SIG-M5 treated with dmso at 0.1 percent for 504 hours (cell line): ENCODE measurements at regions not wholly inside any gene's neighbourhood (a gene's known extent, or its start where the extent isn't known, plus 50 kb on each side); places are given as distances from the start of the nearest gene placed in this dataset.
"Not testable (repeated sequence)": the region's sequence is repeated elsewhere in the genome, so short reads cannot be mapped to it uniquely, and the experiment has no call there.

Experiments
- DNase-seq: peaks from one replicate; lab custom pipeline; 2025; ENCODE audit not compliant: unreplicated experiment; lab: John Stamatoyannopoulos, UW

- no peak for DNase-seq
Measured at GRCh38 chr4:170464614-170465197, 374.9 kb upstream of the AADAT start.

GRCh38 chr4:170446782-170447181 is 357.0 kb upstream of the AADAT start:
- peak; percentile 20 for DNase-seq

- DNase-seq, result not testable (repeated sequence)
Measured at GRCh38 chr4:170441146-170441545, 351.4 kb upstream of the AADAT start.

- DNase-seq, result no peak
Measured at GRCh38 chr4:170428929-170429328, 339.2 kb upstream of the AADAT start.

- DNase-seq, result no peak
Measured at GRCh38 chr4:170425521-170426143, 335.9 kb upstream of the AADAT start.

- no peak for DNase-seq
Measured at GRCh38 chr4:170425040-170425439, 335.3 kb upstream of the AADAT start.

GRCh38 chr4:170423137-170423536 is 333.4 kb upstream of the AADAT start:
- no peak for DNase-seq

- DNase-seq, result no peak
Measured at GRCh38 chr4:170420255-170420693, 330.5 kb upstream of the AADAT start.

- DNase-seq, result no peak
Measured at GRCh38 chr4:170414961-170415360, 325.2 kb upstream of the AADAT start.

GRCh38 chr4:170414360-170414759 is 324.6 kb upstream of the AADAT start:
- no peak for DNase-seq

GRCh38 chr4:170413951-170414350 is 324.2 kb upstream of the AADAT start:
- no peak for DNase-seq

- no peak for DNase-seq
Measured at GRCh38 chr4:170400361-170400760, 310.6 kb upstream of the AADAT start.

- no peak for DNase-seq
Measured at GRCh38 chr4:170399581-170400293, 310.0 kb upstream of the AADAT start.

GRCh38 chr4:170398218-170398617 is 308.5 kb upstream of the AADAT start:
- no peak for DNase-seq

- DNase-seq, result no peak
Measured at GRCh38 chr4:170395773-170396172, 306.0 kb upstream of the AADAT start.

GRCh38 chr4:170391066-170391740 is 301.4 kb upstream of the AADAT start:
- no peak for DNase-seq

- no peak for DNase-seq
Measured at GRCh38 chr4:170389411-170389810, 299.7 kb upstream of the AADAT start.

- DNase-seq, result no peak
Measured at GRCh38 chr4:170388255-170388654, 298.5 kb upstream of the AADAT start.

- no peak for DNase-seq
Measured at GRCh38 chr4:170386971-170387370, 297.2 kb upstream of the AADAT start.

GRCh38 chr4:170386511-170386910 is 296.8 kb upstream of the AADAT start:
- no peak for DNase-seq

- peak; percentile 46 for DNase-seq
Measured at GRCh38 chr4:170374770-170375169, 285.0 kb upstream of the AADAT start.

- no peak for DNase-seq
Measured at GRCh38 chr4:170348945-170349344, 259.2 kb upstream of the AADAT start.
